Neural progenitor cell (in vitro differentiated cells): ENCODE measurements at regions not wholly inside any gene's neighbourhood (a gene's known extent, or its start where the extent isn't known, plus 50 kb on each side); places are given as distances from the start of the nearest gene placed in this dataset.

Experiments
- DNase-seq: peaks from one replicate; pipeline ENCODE4 v3.0.0-alpha.2; 2016; ENCODE audit warnings: low spot score
- H2AFZ ChIP-seq: fragments of 200-600 bp; sonication (generic); replicated peaks from 2 replicates; pipeline ENCODE4 v1.6.1; 2016; ENCODE audit warnings: antibody characterized with exemption
- H3F3A ChIP-seq: fragments of 200-600 bp; sonication (generic); 2 replicates; pipeline ENCODE4 v1.6.1; 2016; ENCODE audit warnings: antibody characterized with exemption, low read depth
- H3K27ac ChIP-seq: fragments of 200-600 bp; sonication (generic); 2 replicates; pipeline ENCODE4 v1.5.1; 2016; ENCODE audit warnings: mild to moderate bottlenecking
- H3K27me3 ChIP-seq: fragments of 200-600 bp; sonication (generic); 2 replicates; pipeline ENCODE4 v1.6.1; 2016; ENCODE audit warnings: mild to moderate bottlenecking, moderate library complexity
- H3K36me3 ChIP-seq: fragments of 200-600 bp; sonication (generic); 2 replicates; pipeline ENCODE4 v1.5.1; 2016
- H3K4me1 ChIP-seq: fragments of 200-600 bp; sonication (generic); 2 replicates; pipeline ENCODE4 v1.6.1; 2016; ENCODE audit warnings: mixed run types
- H3K4me2 ChIP-seq: fragments of 200-600 bp; sonication (generic); 2 replicates; pipeline ENCODE4 v1.6.1; 2016
- H3K4me3 ChIP-seq: fragments of 200-600 bp; sonication (generic); 2 replicates; pipeline ENCODE4 v1.5.1; 2016
- H3K79me2 ChIP-seq: fragments of 200-600 bp; sonication (generic); 2 replicates; pipeline ENCODE4 v1.6.1; 2016; ENCODE audit warnings: low read depth
- H3K9ac ChIP-seq: fragments of 200-600 bp; sonication (generic); 2 replicates; pipeline ENCODE4 v1.6.1; 2016
- H3K9me3 ChIP-seq: fragments of 200-600 bp; sonication (generic); 2 replicates; pipeline ENCODE4 v1.5.1; 2016; ENCODE audit warnings: low read depth
- H4K20me1 ChIP-seq: fragments of 200-600 bp; sonication (generic); 2 replicates; pipeline ENCODE4 v1.6.1; 2016; ENCODE audit warnings: low read depth
- H3K27ac Mint-ChIP-seq: 3 replicates; pipeline ENCODE4 v1.8.0; 2021; ENCODE audit warnings: mixed read lengths
- H3K27me3 Mint-ChIP-seq: 2 replicates; pipeline ENCODE4 v1.8.0; 2022; ENCODE audit warnings: low read depth, mild to moderate bottlenecking, inconsistent platforms, moderate library complexity, mixed read lengths; ENCODE audit not compliant: insufficient read depth
- H3K36me3 Mint-ChIP-seq: 3 replicates; pipeline ENCODE4 v1.8.0; 2021; ENCODE audit warnings: mixed read lengths
- H3K4me1 Mint-ChIP-seq: 3 replicates; pipeline ENCODE4 v1.8.0; 2021; ENCODE audit warnings: mixed read lengths
- H3K4me3 Mint-ChIP-seq: 3 replicates; pipeline ENCODE4 v1.8.0; 2021; ENCODE audit warnings: mild to moderate bottlenecking, moderate library complexity, mixed read lengths
- H3K9me3 Mint-ChIP-seq: 3 replicates; pipeline ENCODE4 v1.8.0; 2020; ENCODE audit warnings: mixed read lengths
- CTCF ChIP-seq: fragments of 200-600 bp; sonication (generic); IDR thresholded peaks from 2 replicates; pipeline ENCODE4 v1.5.1; 2017; ENCODE audit warnings: antibody characterized with exemption, mild to moderate bottlenecking
- EZH2 ChIP-seq: fragments of 200-600 bp; sonication (generic); IDR thresholded peaks from 2 replicates; pipeline ENCODE4 v1.6.1; 2017; ENCODE audit warnings: antibody characterized with exemption, mild to moderate bottlenecking, moderate library complexity
- EZH2phosphoT487 ChIP-seq: fragments of 200-600 bp; sonication (generic); IDR thresholded peaks from 2 replicates; pipeline ENCODE4 v1.6.1; 2017; ENCODE audit warnings: antibody characterized with exemption

GRCh38 chr5:33328818-33329217, 111.9 kb upstream of the TARS1 start:
- Mint-ChIP-seq H3K27me3 (no peaks in the 10 kb centered on the region), H3K4me3 (no peak overlapping the region), H3K9me3 (no peaks in the 10 kb centered on the region), H3K27ac (no peak overlapping the region), H3K4me1 (no peaks in the 10 kb centered on the region), H3K36me3 (no peaks in the 10 kb centered on the region)
- Histone ChIP-seq H3K36me3 (no peaks in the 10 kb centered on the region), H3K27ac (no peak overlapping the region), H3K79me2 (no peaks in the 10 kb centered on the region), H3K4me1 (peaks cover 4% of the 10 kb centered on the region), H2AFZ (peak overlapping the region; percentile 83), H3K9me3 (no peaks in the 10 kb centered on the region), H3K9ac (no peak overlapping the region), H3F3A (no peaks in the 10 kb centered on the region), H3K27me3 (no peaks in the 10 kb centered on the region), H3K4me3 (no peak overlapping the region), H3K4me2 (no peak overlapping the region), H4K20me1 (no peaks in the 10 kb centered on the region)
- no peak for TF ChIP-seq EZH2
- DNase-seq = no peak

GRCh38 chr5:33329891-33330290, 110.9 kb upstream of the TARS1 start:
- Histone ChIP-seq H3K9ac (no peak overlapping the region), H3K9me3 (no peaks in the 10 kb centered on the region), H3F3A (no peaks in the 10 kb centered on the region), H3K79me2 (no peaks in the 10 kb centered on the region), H3K4me1 (peaks cover 4% of the 10 kb centered on the region), H3K4me3 (no peak overlapping the region), H2AFZ (no peak overlapping the region), H3K27me3 (no peaks in the 10 kb centered on the region), H3K4me2 (no peak overlapping the region), H3K36me3 (no peaks in the 10 kb centered on the region), H3K27ac (no peak overlapping the region), H4K20me1 (no peaks in the 10 kb centered on the region)
- no peak overlapping the region for H3K4me3 Mint-ChIP-seq
- no peaks in the 10 kb centered on the region for H3K4me1 Mint-ChIP-seq
- no peak for DNase-seq
- H3K36me3 Mint-ChIP-seq = no peaks in the 10 kb centered on the region
- no peak for TF ChIP-seq EZH2phosphoT487
- TF ChIP-seq EZH2 = no peak
- TF ChIP-seq CTCF = no peak
- H3K9me3 Mint-ChIP-seq = no peaks in the 10 kb centered on the region
- no peaks in the 10 kb centered on the region for H3K27me3 Mint-ChIP-seq
- H3K27ac Mint-ChIP-seq = no peak overlapping the region

GRCh38 chr5:33330426-33330825, 110.3 kb upstream of the TARS1 start:
- no peak overlapping the region for H3K4me2 ChIP-seq
- no peak overlapping the region for H3K27ac ChIP-seq
- no peaks in the 10 kb centered on the region for H3K36me3 ChIP-seq
- DNase-seq = no peak
- H3K9me3 Mint-ChIP-seq = no peaks in the 10 kb centered on the region
- H3K4me1 Mint-ChIP-seq = no peaks in the 10 kb centered on the region
- peaks cover 4% of the 10 kb centered on the region for H3K4me1 ChIP-seq
- H3K27me3 Mint-ChIP-seq = no peaks in the 10 kb centered on the region
- H3K9me3 ChIP-seq = no peaks in the 10 kb centered on the region
- no peaks in the 10 kb centered on the region for H3K36me3 Mint-ChIP-seq
- H4K20me1 ChIP-seq = no peaks in the 10 kb centered on the region
- H3K27me3 ChIP-seq = no peaks in the 10 kb centered on the region
- H3K9ac ChIP-seq = no peak overlapping the region
- no peak overlapping the region for H3K4me3 Mint-ChIP-seq
- H3F3A ChIP-seq = no peaks in the 10 kb centered on the region
- no peaks in the 10 kb centered on the region for H3K79me2 ChIP-seq
- H3K27ac Mint-ChIP-seq = no peak overlapping the region
- TF ChIP-seq CTCF = no peak
- no peak for TF ChIP-seq EZH2phosphoT487
- no peak for TF ChIP-seq EZH2
- H3K4me3 ChIP-seq = no peak overlapping the region
- no peak overlapping the region for H2AFZ ChIP-seq

- Mint-ChIP-seq H3K27ac (no peak overlapping the region), H3K9me3 (no peaks in the 10 kb centered on the region), H3K36me3 (no peaks in the 10 kb centered on the region), H3K4me1 (no peaks in the 10 kb centered on the region), H3K4me3 (no peak overlapping the region), H3K27me3 (no peaks in the 10 kb centered on the region)
- Histone ChIP-seq H3K27ac (no peak overlapping the region), H3K4me3 (no peak overlapping the region), H3K4me1 (peaks cover 4% of the 10 kb centered on the region), H3K9ac (no peak overlapping the region), H4K20me1 (no peaks in the 10 kb centered on the region), H3K9me3 (no peaks in the 10 kb centered on the region), H3K27me3 (no peaks in the 10 kb centered on the region), H3K4me2 (no peak overlapping the region), H3F3A (no peaks in the 10 kb centered on the region), H3K79me2 (no peaks in the 10 kb centered on the region), H3K36me3 (no peaks in the 10 kb centered on the region), H2AFZ (no peak overlapping the region)
- no peak for DNase-seq
- TF ChIP-seq EZH2phosphoT487 (no peak), CTCF (no peak), EZH2 (no peak)
These were observed 109.8 kb upstream of the TARS1 start for GRCh38 chr5:33330992-33331391.
